OCI-LY7 (cell line): ENCODE measurements at regions not wholly inside any gene's neighbourhood (a gene's known extent, or its start where the extent isn't known, plus 50 kb on each side); places are given as distances from the start of the nearest gene placed in this dataset.

Source experiments
- EZH2phosphoT487 ChIP-seq: fragments of 200-600 bp; sonication (generic); IDR thresholded peaks from 2 replicates; pipeline ENCODE4 v1.6.1; 2018; ENCODE audit warnings: low read depth, borderline replicate concordance, mild to moderate bottlenecking, mixed run types, antibody characterized with exemption, low read length, moderate library complexity, mixed read lengths
- TF ChIP-seq, protein P1 (sequence below): fragments of 200-600 bp; sonication (generic); conservative IDR thresholded peaks from 2 replicates; pipeline ENCODE4 v1.5.1; 2014; ENCODE audit warnings: mild to moderate bottlenecking, antibody characterized with exemption, low read length, moderate library complexity, mixed read lengths

GRCh38 chr11:95338430-95338991, 107.5 kb upstream of the SESN3 start:
- TF ChIP-seq, protein P1, sequence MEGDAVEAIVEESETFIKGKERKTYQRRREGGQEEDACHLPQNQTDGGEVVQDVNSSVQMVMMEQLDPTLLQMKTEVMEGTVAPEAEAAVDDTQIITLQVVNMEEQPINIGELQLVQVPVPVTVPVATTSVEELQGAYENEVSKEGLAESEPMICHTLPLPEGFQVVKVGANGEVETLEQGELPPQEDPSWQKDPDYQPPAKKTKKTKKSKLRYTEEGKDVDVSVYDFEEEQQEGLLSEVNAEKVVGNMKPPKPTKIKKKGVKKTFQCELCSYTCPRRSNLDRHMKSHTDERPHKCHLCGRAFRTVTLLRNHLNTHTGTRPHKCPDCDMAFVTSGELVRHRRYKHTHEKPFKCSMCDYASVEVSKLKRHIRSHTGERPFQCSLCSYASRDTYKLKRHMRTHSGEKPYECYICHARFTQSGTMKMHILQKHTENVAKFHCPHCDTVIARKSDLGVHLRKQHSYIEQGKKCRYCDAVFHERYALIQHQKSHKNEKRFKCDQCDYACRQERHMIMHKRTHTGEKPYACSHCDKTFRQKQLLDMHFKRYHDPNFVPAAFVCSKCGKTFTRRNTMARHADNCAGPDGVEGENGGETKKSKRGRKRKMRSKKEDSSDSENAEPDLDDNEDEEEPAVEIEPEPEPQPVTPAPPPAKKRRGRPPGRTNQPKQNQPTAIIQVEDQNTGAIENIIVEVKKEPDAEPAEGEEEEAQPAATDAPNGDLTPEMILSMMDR: no peak
- no peak for TF ChIP-seq EZH2phosphoT487
